HG02798 (cell line): ENCODE measurements at regions not wholly inside any gene's neighbourhood (a gene's known extent, or its start where the extent isn't known, plus 50 kb on each side); places are given as distances from the start of the nearest gene placed in this dataset.

Experiments
- ATAC-seq: cut with Tn5 transposase; IDR thresholded peaks from one replicate; pipeline ENCODE4 v1.9.1; 2021; ENCODE audit warnings: mild to moderate bottlenecking; ENCODE audit not compliant: unreplicated experiment, poor library complexity

DNA sequence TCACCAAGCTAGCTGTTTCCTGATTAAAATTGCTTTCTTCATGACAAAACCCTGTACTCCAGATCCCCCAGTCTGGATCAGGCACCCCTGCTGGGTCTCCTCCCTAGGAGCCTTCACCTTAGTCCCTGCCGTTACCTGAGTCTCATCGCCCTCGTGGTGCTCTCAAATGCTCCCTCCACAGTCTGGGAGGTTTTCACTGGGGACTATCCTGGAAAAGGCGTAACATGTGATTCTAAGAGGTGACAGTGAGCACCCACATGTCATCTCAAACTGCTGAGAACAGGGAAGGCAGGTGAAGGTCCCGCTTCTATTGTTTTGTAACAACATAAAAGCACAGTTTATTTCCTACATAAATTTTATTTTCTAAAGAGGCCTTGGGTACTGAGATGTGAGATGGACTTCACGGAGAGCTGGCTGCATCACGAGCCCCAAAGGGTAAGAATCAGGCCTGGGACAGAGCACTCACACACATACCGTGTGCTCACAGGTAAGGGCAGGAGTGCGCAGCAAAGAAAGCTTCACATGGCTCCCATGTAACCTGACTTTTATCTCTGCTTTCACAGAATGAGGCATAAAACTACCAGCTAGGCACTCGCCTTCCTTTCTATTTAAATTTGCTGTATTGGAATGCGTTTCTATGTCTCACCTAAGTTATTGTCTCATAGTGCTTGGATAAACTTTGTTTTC is 531.5 kb downstream of the RNF144A start:
- no peak for ATAC-seq

GRCh38 chr2:7449298-7449697 is 532.1 kb downstream of the RNF144A start:
- ATAC-seq = no peak

DNA sequence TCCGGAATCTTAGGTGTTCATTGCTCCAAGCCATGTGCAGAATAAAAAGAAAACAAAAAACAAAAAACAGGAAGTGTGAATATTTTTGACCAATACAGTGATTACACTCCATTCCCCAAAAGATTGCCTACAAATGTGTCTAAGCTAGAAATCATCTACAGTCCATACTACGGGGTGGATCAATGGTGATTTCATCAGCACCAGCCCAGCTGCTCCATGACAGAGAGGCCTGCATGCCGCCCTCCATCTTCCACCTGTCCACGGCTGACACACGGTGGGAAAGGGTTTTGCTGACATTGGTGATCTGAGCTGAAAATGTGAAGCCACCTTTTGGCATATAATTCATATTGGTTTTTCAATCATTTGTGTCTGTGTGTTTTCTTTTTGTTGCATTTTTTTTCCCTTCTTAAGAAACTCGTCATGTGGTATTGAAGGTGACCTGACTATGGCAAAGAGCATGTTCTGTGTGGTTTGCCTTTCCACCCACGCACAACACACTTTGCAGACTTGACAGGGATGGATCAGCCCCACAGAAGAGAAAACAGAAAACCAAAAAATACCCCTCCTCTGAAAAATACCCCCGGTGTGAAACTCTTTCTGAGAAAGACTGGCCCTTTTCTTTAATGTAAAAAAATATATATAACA is 533.1 kb downstream of the RNF144A start:
- ATAC-seq = no peak

GRCh38 chr2:7450833-7451190 is 533.6 kb downstream of the RNF144A start:
- no peak for ATAC-seq

DNA sequence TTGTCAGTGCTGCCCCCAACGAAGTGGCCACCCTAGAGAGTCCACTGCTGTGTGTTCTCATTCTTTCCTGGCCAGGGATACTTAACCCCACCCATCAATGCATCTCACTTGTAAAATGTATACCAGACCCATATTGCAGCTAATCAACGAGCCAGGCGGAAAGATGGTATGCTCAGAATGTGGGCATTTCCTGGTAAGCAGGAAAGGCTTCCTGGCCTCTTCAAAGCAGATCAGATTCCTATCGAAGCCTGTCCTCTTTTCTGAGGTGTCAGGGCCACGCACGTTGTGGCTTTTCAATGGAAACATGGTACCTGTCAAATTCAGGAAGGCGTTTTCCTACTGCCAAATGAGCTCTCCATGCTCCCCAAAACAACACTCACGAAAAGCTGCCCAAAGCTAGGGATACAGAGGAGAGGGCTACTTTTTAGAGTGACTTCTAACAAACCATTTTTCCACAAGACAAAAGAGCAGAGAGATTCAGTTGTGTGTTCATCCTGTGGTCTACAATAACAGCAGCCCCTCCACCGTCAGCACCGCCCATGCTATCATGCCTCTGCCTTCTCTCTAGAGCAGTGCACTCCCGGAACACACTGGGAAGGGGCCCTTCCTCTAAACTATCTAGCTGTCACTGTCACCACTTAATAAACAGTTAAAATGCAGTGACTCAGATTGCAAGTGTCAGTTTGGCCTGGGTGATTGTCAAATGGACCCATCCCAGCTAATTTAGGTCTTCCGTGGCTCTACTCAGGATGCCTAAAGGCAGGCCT is 535.1 kb downstream of the RNF144A start:
- no peak for ATAC-seq

- ATAC-seq = no peak
These were observed 537.4 kb downstream of the RNF144A start for GRCh38 chr2:7454592-7454991.

DNA sequence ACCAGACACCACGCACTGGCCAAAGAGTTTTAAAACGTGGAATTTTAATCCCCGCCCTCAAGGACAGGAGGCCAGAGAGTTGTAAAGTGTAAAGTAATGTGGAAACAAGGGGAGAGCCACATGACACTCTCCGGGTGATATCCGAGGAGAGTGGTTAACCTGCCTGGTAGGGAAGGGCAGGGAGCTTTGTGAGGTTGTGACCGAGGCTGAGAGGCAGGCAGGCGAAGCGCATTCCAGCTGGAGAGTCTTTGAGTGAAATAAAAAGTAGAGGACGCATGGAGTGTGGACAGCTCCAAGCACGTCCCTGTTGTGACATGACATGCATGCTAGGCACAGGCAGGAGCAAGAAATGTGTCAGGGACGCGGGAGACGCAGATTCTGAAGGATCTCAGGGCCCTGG is 539.5 kb downstream of the RNF144A start:
- no peak for ATAC-seq

DNA sequence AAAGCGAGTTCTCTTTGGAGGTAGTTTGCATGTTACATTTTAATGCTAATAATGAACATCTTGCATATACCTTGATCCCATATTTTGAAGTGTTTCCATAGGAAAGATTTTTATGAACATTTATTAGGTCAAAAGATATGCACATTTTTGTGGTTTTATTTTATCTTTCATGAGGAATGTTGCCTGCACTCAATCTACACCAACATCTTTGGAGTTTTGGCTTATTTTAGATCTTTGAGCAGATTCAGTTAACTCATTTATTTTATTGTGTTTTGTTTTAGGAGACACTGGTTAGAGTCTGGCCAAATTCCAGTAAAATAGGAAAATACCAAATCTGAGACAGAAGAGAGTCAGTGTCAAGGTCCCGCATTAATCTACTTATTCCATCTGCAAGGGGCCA is 540.9 kb downstream of the RNF144A start:
- no peak for ATAC-seq

- no peak for ATAC-seq
These were observed 550.7 kb downstream of the RNF144A start for GRCh38 chr2:7467782-7468447.

DNA sequence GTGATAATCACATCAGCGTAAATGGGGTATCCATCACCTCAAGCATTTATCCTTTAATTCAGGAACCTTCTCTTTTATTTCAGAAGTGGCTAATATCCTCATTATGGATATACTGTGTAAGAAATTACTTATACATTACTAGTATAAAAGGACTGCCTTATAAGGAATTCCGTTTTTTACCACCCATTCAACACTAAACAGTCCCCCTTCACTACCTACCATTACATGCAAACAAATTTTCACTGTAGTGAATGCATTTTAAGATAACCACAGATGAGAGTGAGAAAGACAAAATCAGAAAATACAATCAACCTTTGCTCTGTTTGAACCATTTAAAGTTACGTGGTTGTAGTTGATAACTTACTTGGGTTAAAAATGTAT is 551.2 kb downstream of the RNF144A start:
- ATAC-seq = no peak

DNA sequence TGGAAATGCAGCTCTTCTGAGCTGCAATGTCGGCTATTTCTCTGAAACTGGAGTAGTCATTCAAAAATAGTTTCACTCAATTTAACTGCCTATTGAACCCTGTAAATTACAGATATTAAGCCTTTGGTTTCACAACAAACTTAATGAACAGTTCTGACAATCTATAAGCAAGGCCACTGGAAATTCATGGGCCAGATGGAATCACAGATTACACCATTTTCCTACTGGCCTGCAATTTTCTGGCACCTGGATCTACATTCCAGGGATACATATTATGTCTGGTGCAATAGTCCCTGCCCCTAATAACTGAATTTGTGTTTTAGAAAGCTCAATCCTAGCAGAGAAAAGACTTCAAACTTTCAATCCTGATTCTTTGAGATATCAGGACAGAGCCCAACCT is 551.7 kb downstream of the RNF144A start:
- no peak for ATAC-seq

- no peak for ATAC-seq
These were observed 554.0 kb downstream of the RNF144A start for GRCh38 chr2:7471185-7471584.

DNA sequence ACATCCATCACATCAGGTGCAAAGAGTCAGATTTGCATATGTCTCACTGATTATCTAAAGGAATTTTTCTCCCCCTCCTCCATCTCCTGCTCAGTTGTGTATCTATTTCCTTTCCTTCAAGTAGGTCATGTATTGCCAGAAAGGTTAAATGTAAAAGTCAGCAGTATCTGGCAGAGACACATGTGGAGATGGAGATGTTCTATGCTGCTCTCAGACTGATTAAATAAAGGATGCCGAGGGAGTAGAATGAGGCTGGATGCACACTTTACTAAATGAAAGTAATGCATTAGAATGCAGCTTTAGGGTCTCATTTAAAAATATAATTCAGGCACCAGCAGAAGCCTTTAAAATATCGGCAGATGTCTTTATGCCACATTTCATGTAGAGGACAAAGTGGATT is 555.3 kb downstream of the RNF144A start:
- ATAC-seq = no peak

DNA sequence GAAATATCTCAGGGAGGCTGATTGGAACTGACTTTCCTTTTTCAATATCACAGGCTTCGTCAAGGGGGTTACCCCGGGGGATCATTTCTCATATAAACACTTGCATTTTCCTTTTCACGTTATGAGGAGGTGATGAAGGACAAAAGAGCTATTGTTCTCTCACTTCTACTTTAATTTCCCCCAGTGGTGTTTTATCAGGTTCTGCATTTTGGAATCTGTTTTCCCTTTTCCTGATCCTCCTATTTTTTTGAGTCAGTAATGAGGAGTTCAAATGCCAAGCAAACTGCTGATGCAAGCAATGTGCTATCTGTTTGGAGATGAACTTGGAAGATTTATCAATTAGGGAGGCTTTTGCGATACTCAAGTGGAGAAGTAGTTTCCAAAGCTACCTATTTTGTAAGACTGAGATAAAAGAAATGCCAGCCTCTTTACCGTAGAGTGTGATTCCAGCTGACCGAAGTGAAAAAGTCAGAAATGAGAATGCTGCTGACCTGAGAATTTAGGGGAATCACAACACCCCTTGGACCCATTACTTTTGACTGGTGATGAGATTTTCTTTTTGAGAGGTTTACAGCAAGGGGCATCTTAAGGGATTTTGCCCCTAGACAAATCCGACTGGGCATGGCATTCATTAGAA is 556.0 kb downstream of the RNF144A start:
- ATAC-seq = no peak

GRCh38 chr2:7476371-7476770 is 559.2 kb downstream of the RNF144A start:
- ATAC-seq = no peak

DNA sequence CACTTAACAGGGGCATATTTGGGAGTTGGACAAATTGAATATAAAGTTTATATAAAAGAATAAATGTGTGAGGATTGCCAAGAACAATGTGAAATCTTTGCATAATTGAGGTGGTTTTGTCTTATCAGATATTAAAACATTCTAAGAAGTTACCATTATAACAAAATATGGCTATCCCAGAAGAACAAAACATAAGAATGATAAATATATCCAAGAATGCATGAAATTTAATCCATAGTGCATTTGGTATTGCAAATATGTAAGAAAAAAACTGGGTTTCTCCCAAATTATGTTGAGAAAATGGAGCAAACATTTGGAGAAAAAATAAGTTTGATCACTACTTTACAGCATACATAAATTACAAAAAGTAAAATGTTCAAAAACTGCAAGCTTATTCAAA is 562.4 kb downstream of the RNF144A start:
- no peak for ATAC-seq

- no peak for ATAC-seq
These were observed 563.2 kb downstream of the RNF144A start for GRCh38 chr2:7480431-7480830.

- no peak for ATAC-seq
These were observed 573.5 kb downstream of the RNF144A start for GRCh38 chr2:7490672-7491071.

- ATAC-seq = no peak
These were observed 575.5 kb downstream of the RNF144A start for GRCh38 chr2:7492719-7493118.

DNA sequence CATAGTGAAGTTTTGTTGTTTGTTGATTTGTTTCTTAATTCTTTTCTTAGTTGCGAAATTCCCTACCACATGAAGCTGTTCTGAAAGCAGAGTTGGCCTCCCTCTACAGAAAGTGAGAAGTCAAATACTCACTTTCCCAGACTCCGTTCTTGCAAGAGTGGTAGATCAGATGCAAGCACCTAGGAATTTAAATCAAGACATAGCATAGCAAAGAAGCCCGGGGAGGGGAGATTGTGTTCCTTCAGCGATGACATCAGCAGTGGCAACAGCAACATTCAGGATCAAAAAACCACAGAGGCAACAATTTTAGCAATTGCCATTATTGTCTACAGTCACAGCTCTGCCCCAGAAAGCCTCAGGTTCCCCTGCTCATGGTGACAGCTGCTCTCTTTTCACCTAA is 580.0 kb downstream of the RNF144A start:
- no peak for ATAC-seq

DNA sequence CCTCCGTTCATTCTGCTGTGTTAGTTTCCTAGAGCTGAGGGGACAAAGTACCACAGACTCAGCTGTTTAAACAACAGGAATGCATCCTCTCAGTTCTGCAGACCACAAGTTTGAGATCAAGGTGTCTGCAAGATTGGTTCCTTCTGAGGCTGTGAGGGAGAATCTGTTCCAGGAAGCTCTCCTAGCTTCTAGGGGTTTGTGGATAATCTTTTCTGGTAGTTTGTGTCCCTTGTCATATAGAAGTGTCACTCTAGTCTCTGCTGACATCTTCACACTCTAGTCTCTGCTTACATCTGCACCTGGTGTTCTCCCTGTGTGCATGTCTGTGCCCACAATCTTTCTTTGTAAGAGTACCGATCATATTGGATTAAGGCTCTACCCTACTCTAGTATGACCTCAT is 581.8 kb downstream of the RNF144A start:
- ATAC-seq = no peak
